Activated CD4-positive, alpha-beta T cell treated with anti-CD3 and anti-CD28 coated beads for 48 hours (primary cell): ENCODE measurements at regions not wholly inside any gene's neighbourhood (a gene's known extent, or its start where the extent isn't known, plus 50 kb on each side); places are given as distances from the start of the nearest gene placed in this dataset.
A peak's percentile ranks its signal among the peaks of the same experiment; 100 is the strongest.
"Not testable (repeated sequence)": the region's sequence is repeated elsewhere in the genome, so short reads cannot be mapped to it uniquely, and the experiment has no call there.

Experiments used
- DNase-seq: peaks from one replicate; pipeline ENCODE4 v3.0.0-alpha.2; 2020

DNA sequence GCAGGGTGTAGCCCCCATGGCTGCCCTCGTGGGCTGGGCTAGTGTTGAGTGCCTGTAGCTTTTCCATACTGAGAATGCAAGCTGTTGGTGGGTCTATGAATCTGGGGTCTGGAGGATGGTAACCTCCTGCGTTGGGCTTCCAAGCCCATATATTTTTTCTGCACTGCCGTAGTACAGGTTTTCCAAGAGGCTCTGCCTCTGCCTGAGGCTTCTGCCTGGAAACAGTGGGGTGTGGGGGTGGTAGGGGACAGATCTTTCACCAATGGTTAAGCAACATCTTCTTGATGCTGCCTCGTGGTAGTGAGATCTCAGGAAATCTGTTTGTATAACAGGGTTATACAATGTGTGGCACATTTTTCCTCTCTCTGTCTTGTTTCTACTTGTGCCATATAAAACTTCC, 189.0 kb upstream of the ZNF519 start:
- not testable (repeated sequence) for DNase-seq

DNA sequence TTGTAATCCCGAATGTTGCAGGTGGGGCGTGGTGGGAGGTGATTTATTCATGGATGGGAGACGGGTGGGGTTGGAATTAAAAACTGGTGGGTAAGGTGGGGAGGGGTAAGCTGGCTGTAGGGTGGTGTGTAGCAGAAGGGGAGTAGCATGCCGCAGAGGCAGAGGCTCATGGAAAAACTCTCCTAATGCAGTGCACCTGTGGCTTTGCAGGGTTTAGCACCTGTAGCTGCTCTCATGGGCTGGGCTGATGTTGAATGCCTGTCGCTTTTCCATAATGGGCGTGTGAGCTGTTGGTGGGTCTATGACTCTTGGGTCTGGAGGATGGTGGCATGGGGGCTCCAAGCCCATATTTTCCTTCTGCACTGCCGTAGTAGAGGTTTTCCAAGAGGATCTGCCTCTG, 169.0 kb upstream of the ZNF519 start:
- DNase-seq = not testable (repeated sequence)

DNA sequence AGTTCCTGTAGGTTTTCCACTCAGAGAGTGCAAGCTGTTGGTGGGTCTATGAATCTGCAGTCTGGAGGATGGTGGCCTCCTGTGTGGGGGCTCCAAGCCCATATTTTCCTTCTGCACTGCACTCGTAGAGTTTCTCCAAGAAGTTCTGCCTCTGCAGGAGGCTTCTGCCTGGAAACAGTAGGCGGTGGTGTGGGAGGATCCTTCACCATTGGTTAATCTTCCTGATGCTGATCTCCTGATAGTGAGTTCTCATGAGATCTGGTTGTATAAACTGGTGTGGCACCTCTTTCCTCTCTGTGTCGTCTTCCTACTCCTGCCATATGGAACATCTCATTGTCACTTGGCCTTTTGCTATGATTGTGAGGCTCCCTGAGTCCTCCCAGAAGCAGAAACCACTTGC, 162.8 kb upstream of the ZNF519 start:
- DNase-seq = peak; percentile 3

DNA sequence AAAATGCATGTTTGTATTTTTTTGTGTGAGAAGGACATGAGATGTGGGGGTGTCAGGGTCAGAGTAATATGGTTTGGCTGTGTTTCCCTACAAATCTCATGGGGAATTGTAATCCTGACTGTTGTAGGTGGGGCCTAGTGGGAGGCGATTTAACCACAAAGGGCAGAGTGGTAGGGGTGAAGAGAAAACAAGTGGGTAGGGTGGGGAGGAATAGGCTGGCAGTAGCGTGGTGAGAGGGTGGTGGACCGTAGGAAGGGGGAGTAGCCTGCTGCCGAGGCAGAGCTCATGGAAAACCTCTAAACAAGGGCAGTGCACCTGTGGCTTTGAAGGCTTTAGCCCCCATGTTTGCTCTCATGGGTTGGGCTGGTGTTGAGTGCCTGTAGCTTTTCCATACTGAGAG, 152.8 kb upstream of the ZNF519 start:
- DNase-seq = no peak

DNA sequence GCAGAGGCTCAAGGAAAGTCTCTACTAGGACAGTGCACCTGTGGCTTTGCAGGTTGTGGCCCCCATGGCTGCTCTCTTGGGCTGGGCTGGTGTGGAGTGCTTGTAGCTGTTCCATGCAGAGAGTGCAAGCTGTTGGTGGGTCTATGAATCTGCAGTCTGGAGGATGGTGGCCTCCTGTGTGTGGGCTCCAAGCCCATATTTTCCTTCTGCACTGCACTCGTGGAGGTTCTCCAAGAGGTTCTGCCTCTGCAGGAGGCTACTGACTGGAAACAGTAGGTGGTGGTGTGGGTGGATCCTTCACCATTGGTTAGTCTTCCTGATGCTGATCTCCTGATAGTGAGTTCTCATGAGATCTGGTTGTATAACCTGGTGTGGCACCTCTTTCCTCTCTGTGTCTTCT, 143.2 kb upstream of the ZNF519 start:
- DNase-seq = not testable (repeated sequence)

DNA sequence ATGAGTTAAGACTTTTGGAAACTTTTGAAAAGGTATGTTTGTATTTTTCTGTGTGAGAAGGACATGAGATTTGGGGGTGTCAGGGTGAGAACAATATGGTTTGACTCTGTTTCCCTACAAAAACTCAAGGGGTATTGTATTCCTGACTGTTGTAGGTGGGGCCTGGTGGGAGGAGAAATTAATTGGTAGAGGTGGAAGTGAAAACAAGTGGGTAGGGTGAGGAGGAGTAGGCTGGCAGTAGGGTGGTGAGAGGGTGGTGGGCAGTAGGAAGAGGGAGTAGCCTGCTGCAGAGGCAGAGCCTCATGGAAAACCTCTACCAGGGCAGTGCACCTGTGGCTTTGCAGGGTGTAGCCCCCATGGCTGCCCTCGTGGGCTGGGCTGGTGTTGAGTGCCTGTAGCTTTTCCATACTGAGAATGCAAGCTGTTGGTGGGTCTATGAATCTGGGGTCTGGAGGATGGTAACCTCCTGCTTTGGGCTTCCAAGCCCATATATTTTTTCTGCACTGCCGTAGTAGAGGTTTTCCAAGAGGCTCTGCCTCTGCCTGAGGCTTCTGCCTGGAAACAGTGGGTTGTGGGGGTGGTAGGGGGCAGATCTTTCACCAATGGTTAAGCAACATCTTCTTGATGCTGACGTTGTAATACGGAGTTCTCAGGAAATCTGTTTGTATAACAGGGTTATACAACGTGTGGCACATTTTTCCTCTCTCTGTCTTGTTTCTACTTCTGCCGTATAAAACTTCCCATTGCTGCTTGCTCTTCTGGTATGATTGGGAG, 133.6 kb upstream of the ZNF519 start:
- not testable (repeated sequence) for DNase-seq

DNA sequence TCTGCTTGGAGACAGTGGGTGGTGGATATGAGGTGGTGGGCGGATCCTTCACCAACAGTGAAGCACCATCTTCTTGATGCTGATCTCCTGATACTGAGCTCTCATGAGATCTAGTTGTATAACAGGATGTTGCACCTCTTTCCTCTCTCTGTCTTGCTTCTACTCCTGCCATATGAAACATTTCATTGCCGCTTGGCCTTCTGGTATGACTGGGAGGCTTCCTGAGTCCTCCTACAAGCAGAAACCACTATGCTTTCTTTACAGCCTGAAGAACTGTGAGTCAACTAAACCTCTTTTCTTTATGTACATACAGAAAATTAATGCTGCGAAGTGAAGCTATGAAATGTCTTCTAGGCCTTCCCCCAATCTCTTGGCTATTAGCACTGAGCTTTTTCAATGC, 130.6 kb upstream of the ZNF519 start:
- DNase-seq = not testable (repeated sequence)

DNA sequence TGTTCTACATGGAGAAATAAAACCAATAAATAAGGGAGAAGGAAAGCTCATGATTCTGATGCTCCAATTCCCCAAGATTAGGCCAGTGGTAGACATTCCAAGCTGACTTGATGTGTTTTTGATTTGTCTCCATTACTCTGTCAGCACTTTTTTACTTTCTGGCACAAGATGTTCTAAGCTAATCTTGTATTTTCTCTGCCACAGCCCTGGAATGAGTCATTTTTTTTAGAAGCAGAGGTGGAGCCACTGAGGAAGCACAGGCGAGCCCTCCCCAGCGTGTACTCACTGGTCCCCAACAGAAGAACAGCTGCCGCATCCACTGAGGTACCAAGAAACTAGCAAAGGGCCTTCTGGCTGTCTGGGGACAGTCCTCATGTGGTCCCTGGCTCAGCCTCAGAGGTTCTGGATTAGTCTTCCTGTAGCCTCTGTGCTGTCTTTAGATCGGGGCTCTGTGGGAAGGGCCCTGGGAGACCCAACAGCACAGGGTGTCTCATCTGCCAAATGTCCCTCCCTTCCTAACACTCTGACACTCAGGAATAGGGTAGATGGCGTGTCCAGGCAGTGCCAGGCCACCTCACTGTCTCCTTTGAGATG, 117.9 kb upstream of the ZNF519 start:
- DNase-seq = not testable (repeated sequence)

DNA sequence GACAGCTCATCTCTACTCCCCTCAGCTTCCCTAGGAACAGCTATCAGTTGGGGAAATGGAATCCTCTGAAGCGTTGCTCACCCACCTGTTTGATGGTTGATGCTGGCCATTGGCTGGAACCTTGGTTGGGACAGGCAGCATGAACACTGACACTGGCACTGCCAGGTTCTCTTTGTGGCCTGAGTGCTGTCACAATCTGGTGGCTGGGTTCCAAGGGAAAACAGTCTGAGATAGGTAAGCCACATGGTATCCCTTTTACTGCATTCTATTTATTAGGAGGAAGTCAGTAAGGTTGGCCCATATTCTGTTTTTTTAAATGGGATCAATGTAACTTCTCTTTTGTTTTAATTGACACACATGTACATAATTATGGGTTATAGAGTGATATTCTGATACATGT, 107.0 kb upstream of the ZNF519 start:
- DNase-seq = not testable (repeated sequence)

DNA sequence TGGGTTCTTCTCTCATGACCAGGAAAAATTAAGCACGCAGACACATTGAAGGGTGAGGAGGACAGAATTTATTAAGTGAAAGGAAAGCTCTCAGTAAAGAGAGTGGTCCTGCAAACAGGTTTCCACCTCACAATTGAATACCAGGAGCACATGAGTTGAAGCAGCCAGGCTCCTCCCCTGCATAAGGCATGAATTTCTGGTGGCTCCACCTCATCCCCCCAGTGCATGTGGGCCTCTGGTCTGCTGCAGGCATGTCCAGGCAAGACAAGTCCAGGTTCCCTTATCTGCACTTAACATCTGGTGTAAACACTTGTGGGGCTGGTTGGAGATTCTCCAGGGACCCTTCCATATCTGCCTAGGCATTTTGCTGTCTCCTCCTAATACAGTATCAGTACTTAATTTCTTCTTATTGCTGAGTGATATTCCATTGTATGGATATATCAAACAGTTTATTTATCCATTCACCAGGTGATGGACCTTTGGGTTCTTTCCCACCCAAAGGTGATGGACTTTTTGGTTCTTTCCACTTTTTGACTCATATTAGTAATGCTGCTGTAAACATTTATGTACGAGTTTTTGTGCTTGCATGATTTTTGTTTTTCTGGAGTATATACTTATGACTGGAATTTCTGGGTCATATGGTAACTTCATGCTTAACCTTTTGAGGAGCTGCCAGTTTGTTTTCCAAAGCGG, 104.3 kb upstream of the ZNF519 start:
- not testable (repeated sequence) for DNase-seq

DNA sequence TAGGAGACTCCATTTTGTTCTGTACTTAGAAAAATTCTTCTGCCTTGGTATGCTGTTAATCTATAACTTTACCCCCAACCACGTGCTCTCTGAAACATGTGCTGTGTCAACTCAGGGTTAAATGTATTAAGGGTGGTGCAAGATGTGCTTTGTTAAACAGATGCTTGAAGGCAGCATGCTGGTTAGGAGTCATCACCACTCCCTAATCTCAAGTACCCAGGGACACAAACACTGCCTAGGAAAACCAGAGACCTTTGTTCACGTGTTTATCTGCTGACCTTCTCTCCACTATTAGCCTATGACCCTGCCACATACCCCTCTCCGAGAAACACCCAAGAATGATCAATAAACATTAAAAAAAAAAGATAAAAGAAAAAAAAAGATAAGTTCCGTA, 93.0 kb upstream of the ZNF519 start:
- not testable (repeated sequence) for DNase-seq

DNA sequence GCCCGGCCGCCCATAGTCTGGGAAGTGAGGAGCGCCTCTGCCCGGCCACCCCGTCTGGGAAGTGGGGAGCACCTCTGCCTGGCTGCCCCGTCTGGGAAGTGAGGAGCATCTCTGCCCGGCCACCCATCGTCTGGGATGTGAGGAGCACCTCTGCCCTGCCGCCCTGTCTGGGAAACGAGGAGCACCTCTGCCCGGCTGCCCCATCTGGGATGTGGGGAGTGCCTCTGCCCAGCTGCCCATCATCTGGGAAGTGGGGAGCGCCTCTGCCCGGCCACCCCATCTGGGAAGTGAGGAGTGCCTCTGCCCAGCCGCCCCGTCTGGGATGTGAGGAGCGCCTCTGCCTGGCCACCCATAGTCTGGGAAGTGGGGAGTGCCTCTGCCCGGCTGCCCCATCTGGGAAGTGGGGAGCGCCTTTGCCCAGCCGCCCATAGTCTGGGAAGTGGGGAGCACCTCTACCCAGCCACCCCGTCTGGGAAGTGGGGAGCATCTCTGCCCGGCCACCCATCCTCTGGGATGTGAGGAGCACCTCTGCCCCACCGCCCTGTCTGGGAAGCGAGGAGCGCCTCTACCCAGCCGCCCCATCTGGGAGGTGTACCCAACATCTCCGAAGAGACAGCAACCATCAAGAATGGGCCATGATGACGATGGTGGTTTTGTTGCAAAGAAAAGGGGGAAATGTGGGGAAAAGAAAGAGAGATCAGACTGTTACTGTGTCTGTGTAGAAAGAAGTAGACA, 92.5 kb upstream of the ZNF519 start:
- not testable (repeated sequence) for DNase-seq

DNA sequence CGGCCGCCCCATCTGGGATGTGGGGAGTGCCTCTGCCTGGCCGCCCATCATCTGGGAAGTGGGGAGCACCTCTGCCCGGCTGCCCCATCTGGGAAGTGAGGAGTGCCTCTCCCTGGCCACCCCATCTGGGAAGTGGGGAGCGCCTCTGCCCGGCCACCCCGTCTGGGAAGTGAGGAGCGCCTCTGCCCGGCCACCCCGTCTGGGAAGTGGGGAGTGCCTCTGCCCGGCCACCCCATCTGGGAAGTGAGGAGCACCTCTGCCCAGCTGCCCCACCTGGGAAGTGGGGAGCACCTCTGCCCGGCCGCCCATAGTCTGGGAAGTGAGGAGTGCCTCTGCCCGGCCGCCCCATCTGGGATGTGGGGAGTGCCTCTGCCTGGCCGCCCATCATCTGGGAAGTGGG, 91.7 kb upstream of the ZNF519 start:
- DNase-seq = not testable (repeated sequence)

DNA sequence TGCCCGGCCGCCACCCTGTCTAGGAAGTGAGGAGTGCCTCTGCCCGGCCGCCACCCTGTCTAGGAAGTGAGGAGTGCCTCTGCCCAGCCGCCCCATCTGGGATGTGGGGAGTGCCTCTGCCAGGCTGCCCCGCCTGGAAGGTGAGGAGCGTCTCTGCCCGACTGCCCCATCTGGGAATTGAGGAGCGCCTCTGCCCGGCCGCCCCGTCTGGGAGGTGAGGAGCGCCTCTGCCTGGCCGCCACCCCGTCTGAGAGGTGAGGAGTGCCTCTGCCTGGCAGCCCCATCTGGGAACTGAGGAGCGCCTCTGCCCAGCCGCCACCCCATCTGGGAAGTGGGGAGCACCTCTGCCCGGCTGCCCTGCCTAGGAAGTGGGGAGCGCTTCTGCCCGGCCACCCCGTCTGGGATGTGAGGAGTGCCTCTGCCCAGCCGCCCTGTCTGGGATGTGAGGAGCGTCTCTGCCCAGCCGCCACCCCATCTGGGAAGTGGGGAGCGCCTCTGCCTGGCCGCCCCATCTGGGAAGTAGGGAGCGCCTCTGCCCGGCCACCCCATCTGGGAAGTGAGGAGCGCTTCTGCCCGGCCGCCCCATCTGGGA, 91.1 kb upstream of the ZNF519 start:
- DNase-seq = not testable (repeated sequence)

DNA sequence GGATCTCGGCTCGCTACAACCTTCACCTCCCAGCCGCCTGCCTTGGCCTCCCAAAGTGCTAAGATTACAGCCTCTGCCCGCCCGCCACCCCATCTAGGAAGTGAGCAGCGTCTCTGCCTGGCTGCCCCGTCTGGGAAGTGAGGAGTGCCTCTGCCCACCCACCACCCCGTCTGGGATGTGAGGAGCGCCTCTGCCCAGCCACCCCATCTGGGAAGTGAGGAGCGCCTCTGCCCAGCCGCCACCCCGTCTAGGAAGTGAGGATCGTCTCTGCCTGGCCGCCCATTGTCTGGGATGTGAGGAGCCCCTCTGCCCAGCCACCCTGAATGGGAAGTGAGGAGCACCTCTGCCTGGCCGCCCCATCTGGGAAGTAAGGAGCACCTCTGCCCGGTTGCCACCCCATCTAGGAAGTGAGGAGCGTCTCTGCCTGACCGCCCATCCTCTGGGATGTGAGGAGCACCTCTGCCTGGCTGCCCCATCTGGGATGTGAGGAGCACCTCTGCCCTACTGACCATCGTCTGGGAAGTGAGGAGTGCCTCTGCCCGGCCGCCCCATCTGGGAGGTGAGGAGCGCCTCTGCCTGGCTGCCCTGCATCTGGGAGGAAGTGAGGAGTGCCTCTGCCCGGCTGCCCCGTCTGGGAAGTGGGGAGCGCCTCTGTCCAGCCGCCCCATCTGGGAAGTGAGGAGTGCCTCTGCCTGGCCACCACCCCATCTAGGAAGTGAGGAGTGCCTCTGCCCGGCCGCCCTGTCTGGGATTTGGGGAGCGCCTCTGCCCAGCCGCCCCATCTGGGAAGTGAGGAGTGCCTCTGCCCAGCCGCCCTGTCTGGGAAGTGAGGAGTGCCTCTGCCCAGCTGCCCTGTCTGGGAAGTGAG, 90.4 kb upstream of the ZNF519 start:
- not testable (repeated sequence) for DNase-seq

DNA sequence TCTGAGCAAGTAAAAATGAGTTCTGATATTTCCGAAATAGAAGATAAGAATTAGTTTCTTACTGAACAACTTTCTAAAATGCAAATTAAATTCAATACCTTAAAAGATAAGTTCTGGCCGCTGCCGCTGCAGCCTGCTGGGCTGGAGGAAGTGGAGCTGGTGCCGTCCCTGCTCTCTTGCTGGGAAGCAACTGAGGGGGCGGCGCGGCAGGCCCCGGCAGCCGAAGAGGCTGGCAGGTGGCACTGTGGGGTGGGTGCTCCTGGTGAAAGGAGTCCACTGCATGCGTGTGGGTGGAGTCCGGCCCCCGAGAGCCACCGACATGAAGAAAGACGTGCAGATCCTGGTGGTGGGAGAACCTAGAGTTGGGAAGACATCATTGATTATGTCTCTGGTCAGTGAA, 89.5 kb upstream of the ZNF519 start:
- no peak for DNase-seq

DNA sequence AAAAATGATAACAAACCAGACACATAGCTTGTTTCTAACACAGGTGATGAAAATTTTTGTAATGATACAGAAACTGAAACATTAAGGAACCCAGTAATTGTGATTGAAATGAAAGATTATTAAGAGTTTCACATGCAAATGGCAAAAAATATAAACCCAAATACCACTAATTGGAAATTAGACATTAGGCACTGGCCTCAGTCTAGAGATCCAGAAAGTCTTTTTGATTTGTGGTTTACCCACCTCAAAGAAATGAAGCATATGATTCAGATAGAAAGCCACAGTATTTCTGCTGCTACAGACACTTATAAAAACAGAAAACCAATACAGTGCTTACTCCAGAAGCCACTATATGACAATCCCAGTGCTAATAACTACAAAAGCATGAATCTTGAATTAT, 83.7 kb upstream of the ZNF519 start:
- DNase-seq = not testable (repeated sequence)

DNA sequence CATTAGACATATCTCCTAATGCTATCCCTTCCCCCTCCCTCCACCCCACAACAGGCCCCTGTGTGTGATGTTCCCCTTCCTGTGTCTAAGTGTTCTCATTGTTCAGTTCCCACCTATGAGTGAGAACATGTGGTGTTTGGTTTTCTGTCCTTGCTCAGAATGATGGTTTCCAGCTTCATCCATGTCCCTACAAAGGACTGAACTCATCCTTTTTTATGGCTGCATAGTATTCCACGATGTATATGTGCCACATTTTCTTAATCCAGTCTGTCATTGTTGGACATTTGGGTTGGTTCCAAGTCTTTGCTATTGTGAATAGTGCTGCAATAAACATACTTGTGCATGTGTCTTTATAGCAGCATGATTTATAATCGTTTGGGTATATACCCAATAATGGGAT, 71.2 kb upstream of the ZNF519 start:
- not testable (repeated sequence) for DNase-seq

DNA sequence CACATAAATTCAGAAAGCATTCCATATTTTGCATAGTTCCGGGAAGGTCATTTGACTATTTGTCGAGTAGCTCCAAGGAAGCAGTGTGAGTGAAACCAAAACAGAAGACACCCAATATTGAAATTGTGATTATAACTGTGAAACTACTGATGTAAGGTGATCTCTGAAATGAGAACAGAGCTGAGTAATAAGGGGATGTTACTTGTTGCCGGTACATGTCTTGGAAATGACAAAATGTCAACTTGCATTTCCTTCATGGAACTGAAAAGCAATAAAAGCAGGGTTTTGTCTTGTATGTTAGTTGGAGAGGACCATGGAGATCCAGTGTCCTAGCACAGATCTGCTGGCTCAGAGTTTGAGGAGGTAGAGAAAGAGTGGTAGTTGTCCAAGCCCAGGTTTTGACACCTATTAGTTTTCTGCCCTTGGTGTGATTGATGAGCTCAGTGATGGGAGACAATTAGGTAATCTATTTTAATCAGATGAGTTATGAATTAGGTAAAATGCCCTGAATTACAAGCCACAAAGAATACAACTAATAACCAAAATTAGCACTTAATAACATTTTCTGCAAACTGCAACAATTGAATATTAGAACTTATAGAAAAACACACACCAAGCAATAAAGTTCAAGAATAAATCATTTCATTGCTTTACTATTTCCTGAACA, 58.7 kb upstream of the ZNF519 start:
- DNase-seq = not testable (repeated sequence)

DNA sequence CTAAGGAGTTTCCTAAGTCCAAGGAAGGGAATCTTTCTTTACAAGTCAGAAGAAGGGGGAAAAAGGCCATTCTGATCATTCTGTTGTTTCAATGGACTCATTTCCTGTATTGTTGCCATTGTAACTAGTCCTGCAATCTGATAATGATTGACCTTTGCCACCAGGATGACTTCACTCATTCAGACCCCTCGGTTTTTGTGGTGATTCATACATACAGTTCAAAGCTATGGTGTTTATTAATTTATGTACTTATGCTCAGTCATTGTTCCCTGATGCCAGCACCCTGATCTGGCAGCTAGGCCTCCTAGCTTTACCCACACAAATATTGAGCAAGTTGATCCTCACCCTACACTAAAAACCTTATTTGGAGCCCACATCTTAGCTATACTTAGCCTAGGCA, 57.6 kb upstream of the ZNF519 start:
- DNase-seq = peak; percentile 32

DNA sequence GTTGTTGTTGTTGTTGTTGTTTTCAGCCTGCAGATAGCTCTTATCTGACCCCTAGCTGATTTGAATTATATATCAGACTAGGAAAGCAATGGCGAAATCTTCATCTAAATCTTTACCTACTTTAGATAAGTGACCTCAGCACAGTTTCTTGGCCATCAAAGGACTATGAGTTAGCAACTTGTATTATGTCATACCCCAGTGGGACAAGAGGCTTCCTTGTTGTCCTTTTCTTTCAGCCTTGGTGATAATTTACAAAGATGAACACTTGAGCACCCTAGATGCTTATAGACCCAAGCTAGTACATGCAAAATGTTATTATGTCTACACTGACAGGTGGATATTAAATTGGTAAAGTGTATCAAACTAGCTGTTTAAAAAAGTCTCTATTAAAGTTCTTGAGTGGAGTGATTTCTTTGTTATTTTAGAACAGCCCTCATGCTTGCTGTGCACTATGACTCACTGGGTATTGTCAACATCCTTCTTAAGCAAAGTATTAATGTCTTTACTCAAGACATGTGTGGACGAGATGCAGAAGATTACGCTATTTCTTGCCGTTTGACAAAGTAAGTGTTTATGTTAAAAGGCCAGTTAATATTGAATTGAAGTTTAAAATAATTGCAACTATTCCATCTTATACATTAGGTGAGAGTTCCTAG, 56.6 kb upstream of the ZNF519 start:
- DNase-seq = not testable (repeated sequence)
